GM06990 (cell line): ENCODE measurements at regions not wholly inside any gene's neighbourhood (a gene's known extent, or its start where the extent isn't known, plus 50 kb on each side); places are given as distances from the start of the nearest gene placed in this dataset.

Experiments used
- DNase-seq: peaks from one replicate; pipeline ENCODE4 v3.0.0-alpha.2; 2011; ENCODE audit not compliant: insufficient read length; ENCODE audit errors: extremely low read depth
- H3K27me3 ChIP-seq: replicated peaks from 2 replicates; pipeline ENCODE4 v1.6.0; 2011; ENCODE audit warnings: low read length; ENCODE audit not compliant: control insufficient read depth, insufficient read depth
- H3K36me3 ChIP-seq: 2 replicates; pipeline ENCODE4 v1.5.1; 2011; ENCODE audit warnings: low read length; ENCODE audit not compliant: control insufficient read depth, insufficient read depth
- H3K4me3 ChIP-seq: replicated peaks from 2 replicates; pipeline ENCODE4 v1.5.1; 2011; ENCODE audit warnings: low read depth, mild to moderate bottlenecking, control low read depth, low read length
- TF ChIP-seq, protein P1 (sequence below): IDR thresholded peaks from 2 replicates; pipeline ENCODE4 v1.5.1; 2011; ENCODE audit warnings: low read length, control low read depth, mild to moderate bottlenecking, inconsistent platforms; ENCODE audit not compliant: insufficient read depth, poor library complexity, severe bottlenecking

DNA sequence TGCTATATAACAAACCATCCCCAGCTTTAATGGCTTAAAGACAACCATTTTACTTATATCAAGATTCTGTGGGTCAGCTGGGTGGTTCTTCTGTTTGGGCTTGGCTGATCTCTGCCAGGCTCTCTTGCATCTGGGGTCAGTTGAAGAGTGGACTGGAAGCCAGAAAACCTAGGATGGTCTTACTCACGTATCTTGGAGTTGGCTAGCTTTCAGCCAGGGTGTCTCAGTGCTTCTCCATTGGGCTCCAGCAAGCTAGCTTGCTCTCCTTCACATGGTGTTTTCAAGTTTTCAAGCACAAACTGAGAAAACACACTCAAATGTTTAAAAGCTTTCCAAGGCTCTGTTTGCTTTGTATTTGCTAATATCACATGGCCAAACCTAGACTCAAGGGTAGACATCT, 146.8 kb downstream of the PIK3R1 start:
- no peak for DNase-seq
- Histone ChIP-seq H3K27me3 (no peaks in the 10 kb centered on the region), H3K4me3 (no peak overlapping the region), H3K36me3 (no peaks in the 10 kb centered on the region)
- TF ChIP-seq, protein P1, sequence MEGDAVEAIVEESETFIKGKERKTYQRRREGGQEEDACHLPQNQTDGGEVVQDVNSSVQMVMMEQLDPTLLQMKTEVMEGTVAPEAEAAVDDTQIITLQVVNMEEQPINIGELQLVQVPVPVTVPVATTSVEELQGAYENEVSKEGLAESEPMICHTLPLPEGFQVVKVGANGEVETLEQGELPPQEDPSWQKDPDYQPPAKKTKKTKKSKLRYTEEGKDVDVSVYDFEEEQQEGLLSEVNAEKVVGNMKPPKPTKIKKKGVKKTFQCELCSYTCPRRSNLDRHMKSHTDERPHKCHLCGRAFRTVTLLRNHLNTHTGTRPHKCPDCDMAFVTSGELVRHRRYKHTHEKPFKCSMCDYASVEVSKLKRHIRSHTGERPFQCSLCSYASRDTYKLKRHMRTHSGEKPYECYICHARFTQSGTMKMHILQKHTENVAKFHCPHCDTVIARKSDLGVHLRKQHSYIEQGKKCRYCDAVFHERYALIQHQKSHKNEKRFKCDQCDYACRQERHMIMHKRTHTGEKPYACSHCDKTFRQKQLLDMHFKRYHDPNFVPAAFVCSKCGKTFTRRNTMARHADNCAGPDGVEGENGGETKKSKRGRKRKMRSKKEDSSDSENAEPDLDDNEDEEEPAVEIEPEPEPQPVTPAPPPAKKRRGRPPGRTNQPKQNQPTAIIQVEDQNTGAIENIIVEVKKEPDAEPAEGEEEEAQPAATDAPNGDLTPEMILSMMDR: no peak

DNA sequence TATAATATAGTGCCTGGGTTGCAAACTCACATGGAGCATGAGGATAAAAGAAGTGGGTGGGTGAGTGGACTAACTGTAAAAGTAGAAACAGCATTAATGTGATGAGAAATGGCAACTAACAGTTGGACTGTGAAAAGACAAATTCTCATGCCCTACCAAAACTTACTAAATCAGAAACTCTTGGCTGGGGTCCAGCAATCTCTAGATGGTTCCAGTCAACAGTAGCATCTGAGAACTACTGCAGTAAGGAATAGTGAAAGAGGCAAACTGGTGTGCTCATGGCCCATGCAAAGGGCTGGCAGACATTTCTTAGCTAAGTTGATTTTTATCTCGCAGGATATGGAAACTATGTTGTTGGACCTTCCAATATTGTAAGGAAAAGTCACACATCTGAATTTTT, 150.3 kb downstream of the PIK3R1 start:
- H3K27me3 ChIP-seq: no peaks in the 10 kb centered on the region
- no peak overlapping the region for H3K4me3 ChIP-seq
- DNase-seq: peak; percentile 25
- H3K36me3 ChIP-seq: no peaks in the 10 kb centered on the region
- TF ChIP-seq, protein P1: no peak

DNA sequence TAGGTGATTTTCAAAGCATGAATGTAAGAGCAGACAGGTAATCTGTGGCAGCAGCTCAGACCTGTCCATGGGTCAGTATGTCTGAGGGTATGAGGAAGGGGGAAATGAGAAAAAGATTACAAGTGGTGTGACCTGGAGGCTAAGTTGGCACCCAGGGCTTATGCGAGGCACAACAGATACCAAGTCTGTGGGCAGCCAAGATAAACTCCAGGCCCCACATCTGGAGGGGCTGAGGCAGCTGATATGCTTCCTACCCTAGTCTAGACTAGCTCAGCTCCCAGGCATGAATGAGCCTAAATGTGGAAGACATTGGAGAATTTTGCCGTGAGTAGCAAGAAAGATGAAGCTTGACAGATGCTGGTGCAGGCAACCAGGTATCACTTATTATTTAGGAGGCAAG, 151.7 kb downstream of the PIK3R1 start:
- no peaks in the 10 kb centered on the region for H3K27me3 ChIP-seq
- H3K36me3 ChIP-seq: no peaks in the 10 kb centered on the region
- TF ChIP-seq, protein P1: no peak
- DNase-seq: no peak
- H3K4me3 ChIP-seq: no peak overlapping the region

DNA sequence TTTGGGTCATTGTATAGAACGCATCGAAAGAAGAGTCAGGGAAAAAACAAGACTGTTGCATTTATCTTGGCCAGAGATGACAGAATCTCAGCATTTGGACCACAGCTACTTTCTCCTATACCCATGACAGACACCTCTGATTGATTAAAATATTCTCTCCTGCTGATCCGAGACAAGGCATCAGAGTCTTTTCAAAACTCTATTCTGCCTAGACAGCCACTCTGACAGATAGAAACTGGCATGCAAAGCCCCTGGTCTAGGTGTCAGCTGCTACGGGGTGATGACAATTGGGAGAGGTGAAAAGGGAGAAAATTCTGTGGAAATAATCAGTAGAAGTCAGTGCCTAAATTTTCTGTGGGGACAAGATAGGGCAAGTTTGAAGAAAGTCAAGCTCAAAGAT, 152.2 kb downstream of the PIK3R1 start:
- TF ChIP-seq, protein P1: no peak
- no peaks in the 10 kb centered on the region for H3K27me3 ChIP-seq
- DNase-seq: no peak
- H3K4me3 ChIP-seq: no peak overlapping the region
- H3K36me3 ChIP-seq: no peaks in the 10 kb centered on the region

DNA sequence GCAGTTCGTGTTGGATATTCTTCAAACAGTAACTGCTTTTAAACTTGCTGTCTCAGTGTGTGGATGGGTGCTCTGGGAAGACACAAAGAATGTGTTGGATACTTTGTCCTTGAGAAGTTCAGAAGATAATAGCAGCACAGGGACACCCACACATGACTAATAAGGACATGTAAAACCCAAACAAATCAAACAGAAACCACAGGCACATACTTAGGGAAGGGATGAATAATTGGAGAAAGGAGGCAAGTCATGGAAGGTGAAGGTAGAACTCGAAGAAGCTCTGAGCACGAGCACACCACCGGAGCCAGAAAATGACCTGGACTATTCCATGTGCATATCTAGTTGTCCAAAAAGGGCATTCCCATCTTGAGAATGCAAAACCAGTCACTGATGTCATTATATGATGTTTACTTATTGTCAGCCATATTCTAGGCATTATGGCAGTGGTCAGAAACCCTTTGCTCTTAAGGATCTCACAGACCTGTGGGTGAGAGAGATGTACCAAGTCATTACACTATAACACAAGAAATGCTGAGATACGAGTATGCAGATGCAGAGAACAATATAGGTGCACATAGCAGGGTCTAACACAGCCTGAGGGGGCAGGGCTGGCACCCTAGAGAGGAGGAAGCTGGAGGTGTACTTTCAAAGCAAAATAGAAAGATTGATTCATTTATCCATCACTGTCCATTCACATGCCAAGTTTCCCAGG, 152.9 kb downstream of the PIK3R1 start:
- Histone ChIP-seq H3K27me3 (no peaks in the 10 kb centered on the region), H3K4me3 (no peak overlapping the region), H3K36me3 (no peaks in the 10 kb centered on the region)
- TF ChIP-seq, protein P1: no peak
- no peak for DNase-seq

DNA sequence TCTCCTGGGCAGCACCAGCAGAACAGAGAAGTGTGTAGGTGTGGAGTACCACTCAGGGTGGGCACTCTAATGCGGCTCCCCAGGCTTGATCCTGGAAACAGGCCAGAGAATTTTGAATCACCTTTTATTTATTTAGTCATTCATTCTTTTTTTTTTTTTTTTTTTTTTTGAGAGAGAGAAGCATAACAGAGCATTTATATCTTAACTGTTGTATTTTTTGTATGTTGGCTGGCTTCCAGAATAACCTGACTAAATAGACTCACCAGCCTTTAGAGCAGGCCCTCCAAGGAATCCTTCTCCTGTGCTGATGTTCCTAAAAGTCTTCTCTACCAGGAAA, 153.4 kb downstream of the PIK3R1 start:
- Histone ChIP-seq H3K36me3 (no peaks in the 10 kb centered on the region), H3K4me3 (no peak overlapping the region), H3K27me3 (no peaks in the 10 kb centered on the region)
- DNase-seq: no peak
- TF ChIP-seq, protein P1: no peak
